ENCODE measurements at regions not wholly inside any gene's neighbourhood (a gene's known extent, or its start where the extent isn't known, plus 50 kb on each side); places are given as distances from the start of the nearest gene placed in this dataset.

- no peak for DNase-seq
Measured at GRCh38 chr20:39602649-39603048, 640.5 kb downstream of the DHX35 start.

GRCh38 chr20:39600871-39601270 is 638.7 kb downstream of the DHX35 start:
- no peak for DNase-seq

- no peak for DNase-seq
Measured at GRCh38 chr20:39600156-39600555, 638.0 kb downstream of the DHX35 start.

GRCh38 chr20:39596554-39596953 is 634.4 kb downstream of the DHX35 start:
- DNase-seq, result no peak

GRCh38 chr20:39592371-39592770 is 630.2 kb downstream of the DHX35 start:
- DNase-seq, result no peak

- DNase-seq, result no peak
Measured at GRCh38 chr20:39588148-39588757, 626.1 kb downstream of the DHX35 start.

- DNase-seq, result no peak
Measured at GRCh38 chr20:39581034-39581433, 618.9 kb downstream of the DHX35 start.

DNA sequence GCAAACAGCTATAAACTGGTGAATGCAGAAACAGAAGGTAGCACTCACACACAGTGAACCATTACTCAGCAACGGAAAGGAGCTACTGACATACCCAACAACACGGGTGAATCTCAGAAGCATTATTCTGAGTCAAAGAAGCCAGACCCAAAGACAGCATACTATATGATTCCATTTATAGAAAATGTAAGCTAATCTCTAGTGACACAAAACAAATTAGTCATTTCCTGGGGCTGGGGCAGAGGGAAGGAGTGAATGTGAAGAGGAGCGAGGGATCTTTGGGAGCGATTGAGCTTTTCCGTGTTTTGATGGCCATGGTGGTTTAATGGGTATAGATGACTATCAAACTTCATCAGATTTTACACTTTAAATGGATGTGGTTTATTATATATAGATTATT is 614.6 kb downstream of the DHX35 start:
- DNase-seq, result no peak

DNA sequence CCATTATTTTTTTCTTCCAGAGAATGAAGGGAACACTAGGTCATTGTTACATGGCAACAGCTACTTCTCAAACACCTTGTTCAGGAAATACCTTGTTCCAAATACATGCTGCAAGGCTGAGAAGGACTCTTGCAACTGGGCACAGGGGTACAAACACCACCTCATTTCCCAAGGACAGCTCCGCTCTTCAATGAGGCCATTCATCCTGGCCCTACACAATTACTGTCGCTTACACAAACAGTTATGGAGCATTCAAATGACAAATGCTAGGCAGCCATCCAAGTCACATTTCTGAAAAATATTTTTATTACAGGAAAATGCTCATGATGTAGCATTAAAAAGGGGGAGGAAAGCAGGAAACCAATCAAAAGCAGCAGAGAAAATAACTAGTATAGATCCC is 611.9 kb downstream of the DHX35 start:
- no peak for DNase-seq

GRCh38 chr20:39571171-39571570 is 609.0 kb downstream of the DHX35 start:
- DNase-seq, result no peak

DNA sequence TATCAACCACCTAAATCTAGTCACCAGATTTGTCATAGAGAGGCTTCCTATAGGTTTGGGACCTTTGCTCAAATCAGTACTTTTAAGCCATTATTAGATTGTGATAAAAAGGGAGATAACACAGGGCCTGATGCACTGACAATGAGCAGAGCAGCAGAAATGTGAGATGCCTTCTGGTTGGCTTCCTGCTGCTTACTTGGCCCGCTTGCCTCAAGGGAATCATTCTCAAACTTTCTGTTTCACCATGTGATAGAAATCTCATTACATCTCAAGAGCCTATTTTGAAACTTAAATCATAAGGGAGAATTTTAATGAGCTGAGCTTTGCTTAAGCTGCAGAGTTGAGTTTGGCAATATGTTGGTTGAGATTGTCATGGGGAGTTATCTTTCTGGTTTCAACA is 606.0 kb downstream of the DHX35 start:
- DNase-seq, result no peak

- no peak for DNase-seq
Measured at GRCh38 chr20:39563349-39563748, 601.2 kb downstream of the DHX35 start.

DNA sequence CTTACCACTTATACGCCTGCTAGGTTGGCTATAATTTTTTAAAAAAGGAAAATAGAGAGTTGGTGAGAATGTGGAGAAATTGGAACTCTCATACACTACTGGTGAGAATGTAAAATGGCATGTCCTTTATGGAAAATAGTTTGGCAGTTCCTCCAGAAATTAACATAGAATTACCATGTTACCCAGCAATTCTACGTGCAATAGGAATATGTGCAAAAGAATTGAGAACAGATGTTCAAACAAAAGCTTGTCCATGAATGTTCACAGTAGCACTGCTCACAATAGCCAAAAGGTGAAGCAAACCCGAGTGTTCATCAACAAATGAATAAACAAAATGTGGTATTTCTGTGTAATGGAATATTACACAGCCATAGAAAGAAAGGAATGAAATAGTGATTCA is 592.2 kb downstream of the DHX35 start:
- DNase-seq, result no peak

DNA sequence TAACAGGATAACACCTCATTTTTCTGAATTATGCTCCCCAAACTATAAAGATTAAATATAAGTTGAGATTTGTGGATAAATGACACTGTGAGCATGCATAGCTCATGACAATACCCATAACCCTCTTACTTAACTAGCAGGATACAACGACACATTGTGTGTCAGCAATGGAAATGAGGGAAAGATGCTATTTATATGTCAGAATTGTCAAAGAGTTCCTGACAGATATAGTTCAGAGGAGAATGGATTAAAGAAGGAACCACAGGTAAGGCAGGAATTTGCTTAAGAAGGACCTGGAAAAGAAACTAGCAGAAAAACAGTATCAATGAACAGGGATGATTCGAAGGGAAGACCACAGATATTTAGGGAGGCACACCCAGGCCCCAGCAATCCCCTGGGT is 591.0 kb downstream of the DHX35 start:
- no peak for DNase-seq

GRCh38 chr20:39549733-39550132 is 587.6 kb downstream of the DHX35 start:
- no peak for DNase-seq

GRCh38 chr20:39547546-39548408 is 585.6 kb downstream of the DHX35 start:
- no peak for DNase-seq

DNA sequence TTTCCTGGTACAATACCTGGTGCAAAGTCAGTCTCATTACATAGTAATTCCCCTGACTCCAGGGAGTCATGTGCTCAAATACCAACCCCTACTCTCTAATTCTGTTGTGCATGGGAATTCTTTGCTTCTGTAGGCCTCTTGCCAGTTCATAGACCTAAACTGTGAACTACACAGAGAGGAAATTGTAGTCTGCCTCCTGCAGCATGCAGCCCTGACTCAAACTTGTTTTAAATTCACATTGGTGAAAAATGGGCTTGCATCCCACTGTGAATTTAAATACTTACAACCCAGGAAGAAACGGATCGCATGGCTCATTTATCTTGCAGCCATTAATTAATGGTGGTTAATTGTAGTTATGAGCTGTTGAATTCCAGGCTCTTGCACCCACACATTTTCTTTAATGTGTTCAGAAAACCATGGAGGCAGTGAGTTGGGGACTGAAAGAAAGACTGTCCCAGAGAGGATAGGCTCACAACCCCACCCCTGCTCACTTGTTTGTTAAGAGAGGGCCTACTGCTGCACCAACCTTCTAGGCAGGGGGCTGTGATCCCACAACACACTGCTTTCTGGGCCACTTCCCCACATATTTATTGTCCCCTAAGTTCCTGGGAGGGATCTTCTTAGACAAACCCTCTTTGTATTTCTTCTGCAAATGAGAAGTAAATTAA is 579.1 kb downstream of the DHX35 start:
- DNase-seq, result no peak

DNA sequence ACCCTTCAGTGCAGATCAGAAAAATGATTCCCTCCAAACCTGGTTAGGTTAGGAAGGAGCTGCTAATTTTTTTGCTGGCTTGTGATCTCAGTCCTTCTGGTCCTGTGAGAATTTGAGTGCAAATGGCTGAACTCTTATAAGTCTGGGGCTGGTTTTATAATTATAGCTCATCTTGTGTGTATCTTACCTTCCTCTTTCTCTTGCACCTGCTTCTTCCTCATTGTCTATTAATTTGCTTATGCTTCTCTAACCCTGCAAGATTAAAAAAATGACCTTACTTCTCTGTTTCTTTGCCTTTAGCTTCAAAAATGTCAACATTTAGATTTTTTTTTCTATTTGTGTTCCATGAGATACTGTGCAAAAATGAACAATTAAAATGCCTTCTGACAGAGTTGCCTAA is 576.2 kb downstream of the DHX35 start:
- no peak for DNase-seq

DNA sequence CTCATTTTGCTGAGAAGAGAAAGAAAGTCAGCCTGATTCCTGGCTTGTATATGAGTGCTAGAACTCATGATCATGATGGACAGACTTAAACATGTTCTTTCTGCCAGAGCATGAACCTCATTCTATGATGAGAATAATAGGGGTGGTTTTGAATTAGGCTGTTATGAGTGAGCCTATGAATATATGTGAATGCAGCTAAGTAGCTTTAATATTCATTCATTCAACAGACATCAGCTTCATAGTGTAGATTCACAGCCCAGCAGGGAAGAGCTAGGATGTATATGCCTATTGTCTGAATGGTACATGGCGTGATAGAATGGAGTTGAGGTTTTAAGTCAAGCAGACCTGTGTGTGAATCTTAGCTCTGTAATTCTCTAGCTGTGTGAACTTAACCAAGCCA is 573.2 kb downstream of the DHX35 start:
- DNase-seq, result no peak

DNA sequence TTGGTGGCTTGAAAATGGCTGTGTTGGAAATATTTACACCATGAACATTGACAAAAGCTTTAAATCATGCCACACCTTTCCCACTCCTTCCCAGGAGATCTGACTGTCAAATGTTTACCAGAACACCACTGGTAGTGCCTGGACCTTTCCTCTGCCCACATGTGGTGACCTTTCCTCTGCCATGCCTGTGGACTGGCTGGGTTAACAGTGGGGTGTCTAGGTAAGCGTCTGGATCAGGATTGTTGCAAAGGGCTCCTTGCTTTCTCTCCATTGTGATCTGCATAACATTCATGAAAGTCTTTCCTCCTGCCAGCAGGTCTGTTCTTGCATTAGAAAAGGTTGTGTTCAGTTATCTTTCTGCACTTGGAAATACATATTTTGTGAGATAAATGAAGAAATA is 572.7 kb downstream of the DHX35 start:
- DNase-seq, result no peak

DNA sequence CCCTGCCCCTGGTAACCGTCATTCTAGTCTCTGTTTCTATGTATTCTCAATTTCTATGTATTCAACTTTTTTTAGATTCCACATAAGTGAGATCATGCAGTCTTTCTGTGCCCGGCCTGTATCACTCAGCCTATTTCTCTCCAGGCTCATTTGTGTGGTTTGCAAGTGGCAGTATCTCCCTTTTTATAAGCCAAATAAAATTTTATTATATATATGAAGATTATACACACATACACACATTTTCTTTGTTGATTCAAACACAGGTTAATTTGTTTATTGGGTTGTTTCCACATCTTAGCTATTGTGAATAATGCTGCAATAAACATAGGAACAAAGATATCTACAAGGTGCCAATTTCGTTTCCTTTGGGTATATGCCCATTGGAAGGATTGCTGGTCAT is 571.7 kb downstream of the DHX35 start:
- DNase-seq, result no peak

- no peak for DNase-seq
Measured at GRCh38 chr20:39532205-39532604, 570.1 kb downstream of the DHX35 start.

- DNase-seq, result no peak
Measured at GRCh38 chr20:39528436-39528835, 566.3 kb downstream of the DHX35 start.

GRCh38 chr20:39524371-39524911 is 562.3 kb downstream of the DHX35 start:
- no peak for DNase-seq

Measured in effector CD4-positive, alpha-beta T cell (primary cell).